Subcutaneous abdominal adipose tissue (tissue), 5 donors: ENCODE measurements at regions not wholly inside any gene's neighbourhood (a gene's known extent, or its start where the extent isn't known, plus 50 kb on each side); places are given as distances from the start of the nearest gene placed in this dataset.

Source experiments
- H3K27ac ChIP-seq: one replicate; pipeline ENCODE4 v1.7.0; 2013; ENCODE audit warnings: low read depth, mild to moderate bottlenecking, inconsistent platforms, low read length, moderate library complexity
- H3K27me3 ChIP-seq, 5 donors: one replicate each; pipeline ENCODE4 v1.7.0; 2013; ENCODE audit warnings: low read length in 5 of 5, inconsistent platforms in 1 of 5; ENCODE audit not compliant: control insufficient read depth in 5 of 5, insufficient read depth in 4 of 5
- H3K36me3 ChIP-seq, 5 donors: one replicate each; pipeline ENCODE4 v1.7.0; 2013; ENCODE audit warnings: low read length in 5 of 5; ENCODE audit not compliant: control insufficient read depth in 5 of 5, insufficient read depth in 5 of 5
- H3K4me1 ChIP-seq, 5 donors: one replicate each; pipeline ENCODE4 v1.7.0; 2013; ENCODE audit warnings: low read length in 5 of 5, mild to moderate bottlenecking in 3 of 5, moderate library complexity in 1 of 5; ENCODE audit not compliant: control insufficient read depth in 5 of 5, insufficient read depth in 5 of 5
- H3K4me3 ChIP-seq, 5 donors: one replicate each; pipeline ENCODE4 v1.7.0; 2013; ENCODE audit warnings: low read length in 5 of 5, low read depth in 1 of 5
- H3K9ac ChIP-seq, 5 donors: one replicate each; pipeline ENCODE4 v1.7.0; 2013; ENCODE audit warnings: low read length in 5 of 5, mild to moderate bottlenecking in 4 of 5, moderate library complexity in 3 of 5
- H3K9me3 ChIP-seq, 5 donors: one replicate each; pipeline ENCODE4 v1.7.0; 2013; ENCODE audit warnings: low read length in 5 of 5; ENCODE audit not compliant: control insufficient read depth in 5 of 5
- donor health status: healthy.
- donor health status: healthy.
- donor health status: healthy.
- donor health status: healthy.
- donor health status: healthy.

DNA sequence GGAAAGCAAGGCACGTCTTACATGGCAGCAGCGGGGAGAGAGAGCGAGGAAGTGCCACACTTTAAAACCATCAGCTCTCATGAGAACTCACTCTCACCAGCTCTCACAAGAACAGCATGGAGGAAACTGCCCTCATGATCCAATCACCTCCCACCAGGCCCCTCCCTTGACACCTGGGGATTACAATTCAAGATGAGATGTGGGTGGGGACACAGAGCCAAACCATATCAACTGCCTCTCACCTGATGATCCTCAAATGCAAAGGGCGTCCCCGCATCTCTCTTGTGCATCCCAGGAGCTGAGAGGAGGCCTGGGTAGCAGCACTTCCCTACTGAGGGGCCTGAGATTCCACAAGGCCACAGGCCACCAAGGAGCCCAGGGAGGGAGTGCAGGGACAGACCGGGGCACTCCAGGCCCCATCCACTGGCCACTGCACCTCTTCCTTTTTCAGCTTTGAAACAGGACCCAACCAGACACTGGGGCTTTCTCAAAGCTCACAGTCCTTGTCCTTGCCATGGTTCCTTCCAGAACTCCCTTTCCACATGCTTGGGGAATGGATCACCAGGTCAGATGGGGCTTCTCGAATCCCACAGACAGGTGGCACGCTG, 54.5 kb upstream of the IL17B start:
- Histone ChIP-seq H3K4me3 (no peak overlapping the region), H3K9ac (no peak overlapping the region), H3K36me3 (peaks cover 0 to 26% (median 18%) of the 10 kb centered on the region in 5 donors), H3K4me1 (peaks cover 4 to 23% (median 17%) of the 10 kb centered on the region in 5 donors), H3K27ac (no peak overlapping the region), H3K27me3 (no peaks in the 10 kb centered on the region), H3K9me3 (no peaks in the 10 kb centered on the region)

DNA sequence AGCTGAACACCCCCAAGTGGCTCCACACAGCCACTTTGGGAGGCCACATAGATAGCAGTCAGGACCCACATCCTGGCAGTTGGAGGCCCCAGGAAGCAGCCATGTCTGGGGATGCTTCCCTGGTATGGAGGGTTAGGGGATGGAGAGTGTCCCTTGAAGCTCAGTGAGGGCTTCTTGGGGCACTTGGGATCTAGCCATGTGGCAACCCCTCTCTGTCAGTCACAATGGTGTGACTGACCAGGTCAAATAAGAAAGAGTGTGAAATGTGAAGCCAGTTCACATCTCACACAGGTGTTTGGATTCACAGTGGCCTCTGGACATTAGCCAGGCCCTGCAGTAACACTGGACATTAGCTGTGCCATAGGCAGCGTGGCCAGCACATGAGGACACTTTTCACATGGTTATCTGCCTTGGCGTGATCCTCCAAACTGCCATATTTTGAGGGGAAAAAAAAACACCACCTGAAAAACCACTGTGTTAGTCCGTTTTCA, 53.9 kb upstream of the IL17B start:
- Histone ChIP-seq H3K9ac (no peak overlapping the region), H3K27ac (peak overlapping the region; percentile 41), H3K27me3 (no peaks in the 10 kb centered on the region), H3K4me1 (peaks cover 4 to 25% (median 19%) of the 10 kb centered on the region in 5 donors), H3K4me3 (no peak overlapping the region), H3K36me3 (peaks cover 0 to 33% (median 25%) of the 10 kb centered on the region in 5 donors), H3K9me3 (no peaks in the 10 kb centered on the region)

DNA sequence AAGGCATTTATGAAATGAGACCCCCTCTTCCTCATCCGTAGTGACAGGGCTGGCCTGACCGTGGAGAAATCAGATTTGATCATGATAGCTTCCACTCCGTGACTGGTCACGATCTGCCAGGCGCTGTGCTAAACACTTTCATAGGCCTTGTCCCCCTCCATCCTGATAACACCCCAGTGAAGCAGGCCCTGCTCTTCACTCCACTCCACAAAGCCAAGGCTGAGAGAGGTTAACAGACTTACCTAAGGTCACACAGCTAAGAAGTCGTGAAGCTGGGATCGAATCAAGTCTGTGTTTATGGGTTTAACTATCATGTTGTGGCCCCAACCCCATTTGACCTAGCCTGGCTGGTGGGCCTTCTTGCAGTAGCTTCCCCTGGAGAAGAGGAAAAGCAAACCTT, 53.3 kb upstream of the IL17B start:
- Histone ChIP-seq H3K36me3 (peaks cover 0 to 38% (median 30%) of the 10 kb centered on the region in 5 donors), H3K9me3 (no peaks in the 10 kb centered on the region), H3K4me3 (no peak overlapping the region), H3K27me3 (no peaks in the 10 kb centered on the region), H3K27ac (peak overlapping the region; percentile 41), H3K4me1 (peaks cover 4 to 25% (median 20%) of the 10 kb centered on the region in 5 donors), H3K9ac (no peak overlapping the region)

DNA sequence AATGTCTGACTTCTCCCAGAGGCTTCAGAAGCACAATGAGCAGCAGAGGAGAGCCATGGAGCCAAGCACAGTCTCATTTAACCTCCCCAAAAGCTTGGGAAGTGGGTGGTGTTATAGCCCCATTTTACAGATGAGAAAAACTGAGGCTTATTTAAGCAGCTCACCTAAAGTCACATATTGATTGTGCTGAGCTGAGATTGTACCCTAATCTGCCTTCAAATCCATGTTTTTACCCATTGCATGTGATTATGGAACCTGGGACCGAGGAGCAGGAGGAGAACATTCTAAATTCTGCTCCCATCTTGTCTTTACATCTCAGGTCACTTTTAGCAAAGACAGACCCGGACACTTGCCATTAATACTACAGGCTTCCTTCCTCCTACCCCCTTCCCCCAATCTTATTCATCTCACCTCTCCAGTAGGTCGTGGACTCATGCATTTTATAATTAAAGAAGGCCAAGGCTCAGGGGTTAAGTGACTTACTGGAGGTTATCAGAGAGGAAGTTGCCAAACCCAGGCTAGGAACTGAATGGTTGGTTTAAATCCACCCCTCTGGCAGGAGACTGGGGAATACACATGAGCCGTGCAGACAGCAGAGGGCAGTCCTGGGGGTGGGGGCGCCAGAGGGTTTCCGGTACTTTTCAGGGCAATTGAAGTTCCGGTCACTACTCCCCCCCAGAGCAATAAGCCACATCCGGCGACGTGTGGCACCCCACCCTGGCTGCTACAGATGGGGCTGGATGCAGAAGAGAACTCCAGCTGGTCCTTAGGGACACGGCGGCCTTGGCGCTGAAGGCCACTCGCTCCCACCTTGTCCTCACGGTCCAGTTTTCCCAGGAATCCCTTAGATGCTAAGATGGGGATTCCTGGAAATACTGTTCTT, 51.0 kb upstream of the IL17B start:
- peaks cover 4 to 25% (median 23%) of the 10 kb centered on the region in 5 donors for H3K4me1 ChIP-seq
- peak overlapping the region in 1 of 5 donors; percentile 17 for H3K4me3 ChIP-seq
- H3K36me3 ChIP-seq, result peaks cover 0 to 60% (median 50%) of the 10 kb centered on the region in 5 donors
- H3K9me3 ChIP-seq, result no peaks in the 10 kb centered on the region
- no peaks in the 10 kb centered on the region for H3K27me3 ChIP-seq
- peak overlapping the region; percentile 70 for H3K27ac ChIP-seq
- peak overlapping the region in 1 of 5 donors; percentile 32 for H3K9ac ChIP-seq
